GM12878 (cell line): ENCODE measurements at regions not wholly inside any gene's neighbourhood (a gene's known extent, or its start where the extent isn't known, plus 50 kb on each side); places are given as distances from the start of the nearest gene placed in this dataset.

Source experiments
- ATAC-seq: fragments of 200-7000 bp; cut with Tn5 transposase; 3 replicates; pipeline ENCODE4 v1.9.1; 2020; ENCODE audit warnings: mild to moderate bottlenecking, moderate library complexity
- BruUV-seq: library from RNA; stranded (reverse); fragments of 400-500 nt; replicated peaks from 2 replicates; lab custom pipeline; 2021; lab: Mats Ljungman, UMichigan
- CTCF ChIA-PET: fragments of 300-600 bp; sonication (Branson Sonifier 250); formaldehyde crosslinking; extraction: SDS; loops from one replicate; lab custom pipeline; 2021; ENCODE audit warnings: inconsistent platforms; lab: Yijun Ruan, JAX
- POLR2A ChIA-PET: fragments of 350-600 bp; formaldehyde crosslinking; extraction: SDS; loops from one replicate; lab custom pipeline; 2021; ENCODE audit warnings: inconsistent platforms; lab: Charles Lee
- RAD21 ChIA-PET: fragments of 300-600 bp; sonication (Branson Sonifier 250); formaldehyde crosslinking; loops from one replicate; lab custom pipeline; 2023; ENCODE audit warnings: antibody characterized with exemption; ENCODE audit not compliant: unreplicated experiment; lab: Charles Lee
- SMC1A ChIA-PET: fragments of 300-600 bp; sonication (Branson Sonifier 250); formaldehyde crosslinking; loops from one replicate; lab custom pipeline; 2023; ENCODE audit not compliant: unreplicated experiment, uncharacterized antibody; lab: Charles Lee
- DNase-seq: peaks from one replicate; pipeline ENCODE4 v3.0.0-alpha.2; 2011; ENCODE audit warnings: low read depth, low spot score
- FAIRE-seq: peaks from 3 replicates; lab custom pipeline; 2011; peaks lifted over from hg19 to GRCh38; lab: Jason Lieb, UNC
- H2AFZ ChIP-seq: 2 replicates; pipeline ENCODE4 v1.6.0; 2011; ENCODE audit warnings: low read depth, low read length, control low read depth; ENCODE audit not compliant: control insufficient read depth
- H3K27ac ChIP-seq: 2 replicates; pipeline ENCODE4 v1.5.1; 2011; ENCODE audit warnings: control low read depth; ENCODE audit not compliant: control insufficient read depth, insufficient read depth
- H3K27me3 ChIP-seq, 2 experiments: replicated peaks in 1 of 2; 2 replicates each; pipeline versions ENCODE4 v1.6.0 to v1.6.1; 2011; ENCODE audit warnings: low read length in 1 of 2; ENCODE audit not compliant: control insufficient read depth in 2 of 2, insufficient read depth in 2 of 2
- H3K36me3 ChIP-seq, 2 experiments: 2 replicates each; pipeline ENCODE4 v1.5.1; 2011; ENCODE audit warnings: low read length in 1 of 2; ENCODE audit not compliant: control insufficient read depth in 2 of 2, insufficient read depth in 2 of 2
- H3K4me1 ChIP-seq: 2 replicates; pipeline ENCODE4 v1.6.1; 2011; ENCODE audit warnings: mild to moderate bottlenecking, low read length, moderate library complexity, mixed read lengths; ENCODE audit not compliant: control insufficient read depth, insufficient read depth
- H3K4me2 ChIP-seq: 2 replicates; pipeline ENCODE4 v1.6.0; 2011; ENCODE audit warnings: control low read depth; ENCODE audit not compliant: control insufficient read depth, insufficient read depth
- H3K4me3 ChIP-seq: fragments of 200-600 bp; sonication (generic); 2 replicates; pipeline ENCODE4 v1.5.1; 2016
- H3K79me2 ChIP-seq: 2 replicates; pipeline ENCODE4 v1.6.0; 2011; ENCODE audit warnings: low read length; ENCODE audit not compliant: control insufficient read depth, insufficient read depth
- H3K9ac ChIP-seq: 2 replicates; pipeline ENCODE4 v1.8.0; 2011; ENCODE audit warnings: low read length, control low read depth, mixed read lengths; ENCODE audit not compliant: control insufficient read depth, insufficient read depth
- H3K9me3 ChIP-seq: replicated peaks from 3 replicates; pipeline ENCODE4 v1.5.1; 2011; ENCODE audit warnings: mild to moderate bottlenecking, low read length; ENCODE audit not compliant: control insufficient read depth, insufficient read depth
- H4K20me1 ChIP-seq: 2 replicates; pipeline ENCODE4 v1.6.0; 2011; ENCODE audit not compliant: control insufficient read depth, insufficient read depth
- BMI1 ChIP-seq: fragments of 450-650 bp; IDR thresholded peaks from 2 replicates; pipeline ENCODE4 v1.6.1; 2016; ENCODE audit warnings: mild to moderate bottlenecking, moderate library complexity, borderline replicate concordance
- EP300 ChIP-seq, 2 experiments: fragments of 150-350 bp in 1 of 2; IDR thresholded peaks; 2 replicates each; pipeline ENCODE4 v1.6.1; 2011 to 2012; ENCODE audit warnings: low read depth in 2 of 2, low read length in 2 of 2, borderline replicate concordance in 1 of 2, improper control_type of control experiment in 1 of 2, inconsistent platforms in 1 of 2; ENCODE audit not compliant: control insufficient read depth in 1 of 2
- ESRRA ChIP-seq: IDR thresholded peaks from 2 replicates; pipeline ENCODE4 v1.6.1; 2012; ENCODE audit warnings: mild to moderate bottlenecking, low read length, improper control_type of control experiment
- FOXK2 ChIP-seq: fragments of 450-650 bp; IDR thresholded peaks from 2 replicates; pipeline ENCODE4 v1.6.1; 2017; ENCODE audit warnings: mild to moderate bottlenecking, moderate library complexity
- JUND ChIP-seq: IDR thresholded peaks from 2 replicates; pipeline ENCODE4 v1.6.1; 2012; ENCODE audit warnings: low read depth, mild to moderate bottlenecking, low read length, improper control_type of control experiment, moderate library complexity
- KAT2A ChIP-seq: conservative IDR thresholded peaks from 2 replicates; pipeline ENCODE4 v1.6.1; 2011; ENCODE audit warnings: low read depth, low read length; ENCODE audit not compliant: control insufficient read depth
- NFYA ChIP-seq: IDR thresholded peaks from 2 replicates; pipeline ENCODE4 v1.6.1; 2011; ENCODE audit warnings: low read depth, mild to moderate bottlenecking, low read length, improper control_type of control experiment, borderline replicate concordance
- PAX5 ChIP-seq: IDR thresholded peaks from 2 replicates; pipeline ENCODE4 v1.6.1; 2011; ENCODE audit warnings: low read depth, low read length, borderline replicate concordance
- POLR2AphosphoS2 ChIP-seq: IDR thresholded peaks from 2 replicates; pipeline ENCODE4 v1.6.1; 2011; ENCODE audit warnings: low read depth, mild to moderate bottlenecking, low read length, improper control_type of control experiment, moderate library complexity
- POLR2AphosphoS5 ChIP-seq: IDR thresholded peaks from 2 replicates; pipeline ENCODE4 v1.6.1; 2011; ENCODE audit warnings: mild to moderate bottlenecking, low read length, inconsistent platforms
- WGBS: methylation state at CpG from one replicate; pipeline ENCODE4 v1.1.6; 2016; ENCODE audit warnings: low lambda C conversion rate; ENCODE audit not compliant: insufficient replicate concordance, insufficient coverage; ENCODE audit errors: missing lambda C conversion rate; 5-methylcytosine and 5-hydroxymethylcytosine counted together
- in situ Hi-C: fragments of 300-500 bp; cut with MboI; formaldehyde crosslinking; loops from 9 replicates; pipeline ENCODE4 v1.14.3; 2018; ENCODE audit warnings: mixed read lengths
- intact Hi-C: fragments of 100-400 bp; cut with micrococcal nuclease; formaldehyde crosslinking; loops from one replicate; pipeline ENCODE4 v1.14.2; 2022; ENCODE audit not compliant: unreplicated experiment
- TF ChIP-seq, protein P1 (sequence below): fragments of 150-350 bp; IDR thresholded peaks from 2 replicates; pipeline ENCODE4 v1.6.1; 2016; ENCODE audit warnings: low read depth, low read length
- TF ChIP-seq, protein P2 (sequence below): fragments of 450-650 bp; IDR thresholded peaks from 2 replicates; pipeline ENCODE4 v1.6.1; 2017; ENCODE audit warnings: mild to moderate bottlenecking, moderate library complexity
- TF ChIP-seq, protein P3 (sequence below): IDR thresholded peaks from 2 replicates; pipeline ENCODE4 v1.6.1; 2011; ENCODE audit warnings: borderline replicate concordance, low read depth, mild to moderate bottlenecking, moderate library complexity, mixed read lengths, low read length; ENCODE audit not compliant: insufficient read depth; ENCODE audit errors: extremely low read length

DNA sequence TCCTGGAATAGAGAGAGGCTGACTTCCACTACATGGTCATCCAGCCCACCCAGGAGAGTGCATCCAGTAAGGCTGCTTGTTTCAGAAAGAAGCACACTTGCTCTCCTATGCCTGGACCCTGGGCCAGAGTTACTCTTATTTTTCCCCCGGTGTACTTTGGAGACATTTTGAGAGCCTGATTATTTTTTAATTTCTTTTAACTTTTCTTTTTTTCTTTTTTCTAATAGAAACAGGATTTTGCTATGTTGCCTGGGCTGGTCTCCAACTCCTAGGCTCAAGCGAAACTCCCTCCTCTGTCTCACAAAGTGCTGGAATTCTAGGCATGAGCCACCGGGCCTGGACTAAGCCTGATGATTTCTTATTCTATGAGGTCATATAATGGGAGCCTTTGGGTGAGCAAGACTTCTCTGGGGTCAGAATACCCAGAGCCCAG, 62.2 kb downstream of the RPL37A start (continued):
- TF ChIP-seq, protein P1, sequence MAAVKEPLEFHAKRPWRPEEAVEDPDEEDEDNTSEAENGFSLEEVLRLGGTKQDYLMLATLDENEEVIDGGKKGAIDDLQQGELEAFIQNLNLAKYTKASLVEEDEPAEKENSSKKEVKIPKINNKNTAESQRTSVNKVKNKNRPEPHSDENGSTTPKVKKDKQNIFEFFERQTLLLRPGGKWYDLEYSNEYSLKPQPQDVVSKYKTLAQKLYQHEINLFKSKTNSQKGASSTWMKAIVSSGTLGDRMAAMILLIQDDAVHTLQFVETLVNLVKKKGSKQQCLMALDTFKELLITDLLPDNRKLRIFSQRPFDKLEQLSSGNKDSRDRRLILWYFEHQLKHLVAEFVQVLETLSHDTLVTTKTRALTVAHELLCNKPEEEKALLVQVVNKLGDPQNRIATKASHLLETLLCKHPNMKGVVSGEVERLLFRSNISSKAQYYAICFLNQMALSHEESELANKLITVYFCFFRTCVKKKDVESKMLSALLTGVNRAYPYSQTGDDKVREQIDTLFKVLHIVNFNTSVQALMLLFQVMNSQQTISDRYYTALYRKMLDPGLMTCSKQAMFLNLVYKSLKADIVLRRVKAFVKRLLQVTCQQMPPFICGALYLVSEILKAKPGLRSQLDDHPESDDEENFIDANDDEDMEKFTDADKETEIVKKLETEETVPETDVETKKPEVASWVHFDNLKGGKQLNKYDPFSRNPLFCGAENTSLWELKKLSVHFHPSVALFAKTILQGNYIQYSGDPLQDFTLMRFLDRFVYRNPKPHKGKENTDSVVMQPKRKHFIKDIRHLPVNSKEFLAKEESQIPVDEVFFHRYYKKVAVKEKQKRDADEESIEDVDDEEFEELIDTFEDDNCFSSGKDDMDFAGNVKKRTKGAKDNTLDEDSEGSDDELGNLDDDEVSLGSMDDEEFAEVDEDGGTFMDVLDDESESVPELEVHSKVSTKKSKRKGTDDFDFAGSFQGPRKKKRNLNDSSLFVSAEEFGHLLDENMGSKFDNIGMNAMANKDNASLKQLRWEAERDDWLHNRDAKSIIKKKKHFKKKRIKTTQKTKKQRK = no peak
- TF ChIP-seq PAX5 (no peak), KAT2A (no peak)

DNA sequence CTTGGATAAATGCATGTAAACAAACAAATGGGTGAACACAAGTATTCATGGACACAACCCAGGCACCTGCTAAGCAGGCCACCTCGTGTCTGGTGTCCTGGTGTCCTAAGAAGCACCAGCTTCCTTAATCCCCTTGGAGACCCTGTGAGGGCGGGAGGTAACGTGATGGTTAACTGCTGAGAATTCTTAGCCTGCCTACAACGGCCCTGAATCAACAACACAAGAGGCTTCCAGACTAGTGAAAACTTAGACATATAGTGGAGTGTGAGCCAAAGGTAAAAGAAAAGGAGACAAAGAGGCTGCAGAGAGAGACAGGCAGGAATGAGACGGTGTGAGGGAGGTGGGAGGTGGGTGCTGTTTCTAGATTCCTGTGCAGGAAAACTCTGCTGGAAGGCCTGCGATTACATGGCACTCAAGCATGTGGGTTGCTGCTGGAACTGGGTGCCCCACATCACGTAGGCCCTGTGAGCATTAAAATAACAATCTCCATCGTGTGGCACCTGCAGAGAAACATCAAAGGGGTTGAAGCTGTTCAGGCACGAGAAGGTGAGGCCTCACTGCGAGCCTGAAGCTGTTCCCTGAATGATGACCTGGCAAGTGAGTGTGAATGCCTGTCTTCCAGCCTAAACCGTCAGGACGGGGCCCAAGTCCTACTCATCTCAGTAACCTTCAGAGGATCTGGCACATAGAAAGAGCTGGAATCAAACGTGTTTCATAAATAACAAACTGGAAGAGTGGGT, 64.2 kb downstream of the RPL37A start:
- Histone ChIP-seq H2AFZ (no peak overlapping the region), H3K27me3 (no peaks in the 10 kb centered on the region), H3K9me3 (no peaks in the 10 kb centered on the region; the same call in 2 of the 3 replicates), H3K4me1 (no peaks in the 10 kb centered on the region), H3K4me2 (no peak overlapping the region)
- no TSS peak for BruUV-seq
- 21% methylated on average over 13 of the region's 13 CpGs for WGBS
- ChIA-PET CTCF (no interaction called here), SMC1A (no interaction called here)
- intact Hi-C loops = no loop called here
- in situ Hi-C loops = no loop called here
- no peak for DNase-seq
- TF ChIP-seq FOXK2 (no peak), ESRRA (no peak), EP300 (IDR thresholded peaks at IDR 0.05; ENCODE audit: borderline replicate concordance in 1 of 2, control insufficient read depth in 1 of 2, low read depth in 2 of 2, low read length in 2 of 2) (no peak), POLR2AphosphoS2 (no peak), POLR2AphosphoS5 (no peak), NFYA (no peak), BMI1 (no peak), JUND (no peak)
- TF ChIP-seq, protein P2, sequence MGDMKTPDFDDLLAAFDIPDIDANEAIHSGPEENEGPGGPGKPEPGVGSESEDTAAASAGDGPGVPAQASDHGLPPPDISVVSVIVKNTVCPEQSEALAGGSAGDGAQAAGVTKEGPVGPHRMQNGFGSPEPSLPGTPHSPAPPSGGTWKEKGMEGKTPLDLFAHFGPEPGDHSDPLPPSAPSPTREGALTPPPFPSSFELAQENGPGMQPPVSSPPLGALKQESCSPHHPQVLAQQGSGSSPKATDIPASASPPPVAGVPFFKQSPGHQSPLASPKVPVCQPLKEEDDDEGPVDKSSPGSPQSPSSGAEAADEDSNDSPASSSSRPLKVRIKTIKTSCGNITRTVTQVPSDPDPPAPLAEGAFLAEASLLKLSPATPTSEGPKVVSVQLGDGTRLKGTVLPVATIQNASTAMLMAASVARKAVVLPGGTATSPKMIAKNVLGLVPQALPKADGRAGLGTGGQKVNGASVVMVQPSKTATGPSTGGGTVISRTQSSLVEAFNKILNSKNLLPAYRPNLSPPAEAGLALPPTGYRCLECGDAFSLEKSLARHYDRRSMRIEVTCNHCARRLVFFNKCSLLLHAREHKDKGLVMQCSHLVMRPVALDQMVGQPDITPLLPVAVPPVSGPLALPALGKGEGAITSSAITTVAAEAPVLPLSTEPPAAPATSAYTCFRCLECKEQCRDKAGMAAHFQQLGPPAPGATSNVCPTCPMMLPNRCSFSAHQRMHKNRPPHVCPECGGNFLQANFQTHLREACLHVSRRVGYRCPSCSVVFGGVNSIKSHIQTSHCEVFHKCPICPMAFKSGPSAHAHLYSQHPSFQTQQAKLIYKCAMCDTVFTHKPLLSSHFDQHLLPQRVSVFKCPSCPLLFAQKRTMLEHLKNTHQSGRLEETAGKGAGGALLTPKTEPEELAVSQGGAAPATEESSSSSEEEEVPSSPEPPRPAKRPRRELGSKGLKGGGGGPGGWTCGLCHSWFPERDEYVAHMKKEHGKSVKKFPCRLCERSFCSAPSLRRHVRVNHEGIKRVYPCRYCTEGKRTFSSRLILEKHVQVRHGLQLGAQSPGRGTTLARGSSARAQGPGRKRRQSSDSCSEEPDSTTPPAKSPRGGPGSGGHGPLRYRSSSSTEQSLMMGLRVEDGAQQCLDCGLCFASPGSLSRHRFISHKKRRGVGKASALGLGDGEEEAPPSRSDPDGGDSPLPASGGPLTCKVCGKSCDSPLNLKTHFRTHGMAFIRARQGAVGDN = no peak
- TF ChIP-seq, protein P3, sequence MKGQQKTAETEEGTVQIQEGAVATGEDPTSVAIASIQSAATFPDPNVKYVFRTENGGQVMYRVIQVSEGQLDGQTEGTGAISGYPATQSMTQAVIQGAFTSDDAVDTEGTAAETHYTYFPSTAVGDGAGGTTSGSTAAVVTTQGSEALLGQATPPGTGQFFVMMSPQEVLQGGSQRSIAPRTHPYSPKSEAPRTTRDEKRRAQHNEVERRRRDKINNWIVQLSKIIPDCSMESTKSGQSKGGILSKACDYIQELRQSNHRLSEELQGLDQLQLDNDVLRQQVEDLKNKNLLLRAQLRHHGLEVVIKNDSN = no peak
- TF ChIP-seq, all 136 proteins: peak for 0
- no peaks in the 10 kb centered on the region for H3K79me2 ChIP-seq
- no peak overlapping the region for H3K9ac ChIP-seq
- H4K20me1 ChIP-seq = no peaks in the 10 kb centered on the region
- no peak overlapping the region for H3K27ac ChIP-seq
- no peaks in the 10 kb centered on the region for H3K36me3 ChIP-seq
- ATAC-seq (no peak), FAIRE-seq (no peak)
- H3K4me3 ChIP-seq = no peak overlapping the region
- POLR2A ChIA-PET = no interaction called here
- RAD21 ChIA-PET = no interaction called here
